Left ventricle myocardium superior (tissue), 1 donor: ENCODE measurements at regions not wholly inside any gene's neighbourhood (a gene's known extent, or its start where the extent isn't known, plus 50 kb on each side); places are given as distances from the start of the nearest gene placed in this dataset.

Experiments used
- ATAC-seq: fragments of 200-7000 bp; cut with Tn5 transposase; one replicate; pipeline ENCODE4 v1.9.1; 2020; ENCODE audit warnings: mild to moderate bottlenecking, moderate library complexity
- DNase-seq: peaks from one replicate; pipeline ENCODE4 v3.0.0-alpha.2; 2020
- intact Hi-C: fragments of 100-400 bp; cut with micrococcal nuclease; formaldehyde crosslinking; loops from one replicate; pipeline ENCODE4 v1.11.0; 2022
- donor health status: DM: no; HTN: yes; CAD: no; lungs with severe emphysema.

- ATAC-seq (no peak), DNase-seq (no peak)
- intact Hi-C loops = loop anchor here (10.0 kb wide), 1 partner anchor 55 kb away; no protein-coding TSS in a partner anchor
Measured at GRCh38 chr9:121550041-121550440, 50.4 kb upstream of the GGTA1 start.

- ATAC-seq (peak; percentile 67), DNase-seq (peak; percentile 88)
- intact Hi-C loops = loop anchor here (10.0 kb wide), 1 partner anchor 54 kb away; no protein-coding TSS in a partner anchor
Measured at GRCh38 chr9:121550569-121551512, 51.2 kb upstream of the GGTA1 start.

- no peak for ATAC-seq
- intact Hi-C loops = loop anchor here (10.0 kb wide), 1 partner anchor 53 kb away; no protein-coding TSS in a partner anchor
- no peak for DNase-seq
Measured at GRCh38 chr9:121551985-121552753, 52.5 kb upstream of the GGTA1 start.

GRCh38 chr9:121556082-121556481 is 56.4 kb upstream of the GGTA1 start:
- ATAC-seq = no peak
- intact Hi-C loops = loop anchor here (10.0 kb wide), 1 partner anchor 49 kb away; no protein-coding TSS in a partner anchor
- DNase-seq = no peak

GRCh38 chr9:121556580-121556979 is 56.9 kb upstream of the GGTA1 start:
- no peak for DNase-seq
- peak; percentile 64 for ATAC-seq
- intact Hi-C loops = loop anchor here (10.0 kb wide), 1 partner anchor 48 kb away; no protein-coding TSS in a partner anchor

GRCh38 chr9:121557581-121558447 is 58.2 kb upstream of the GGTA1 start:
- intact Hi-C loops = loop anchor here (10.0 kb wide), 1 partner anchor 47 kb away; no protein-coding TSS in a partner anchor
- peak; percentile 80 for ATAC-seq
- peak; percentile 68 for DNase-seq

GRCh38 chr9:121558473-121558872 is 58.8 kb upstream of the GGTA1 start:
- intact Hi-C loops = loop anchor here (10.0 kb wide), 1 partner anchor 46 kb away; no protein-coding TSS in a partner anchor
- ATAC-seq = no peak
- no peak for DNase-seq

- intact Hi-C loops = loop anchor here (10.0 kb wide), 1 partner anchor 46 kb away; no protein-coding TSS in a partner anchor
- DNase-seq = no peak
- no peak for ATAC-seq
Measured at GRCh38 chr9:121559183-121559582, 59.5 kb upstream of the GGTA1 start.

- DNase-seq (no peak), ATAC-seq (no peak)
- intact Hi-C loops = no loop called here
Measured at GRCh38 chr9:121560921-121561320, 61.3 kb upstream of the GGTA1 start.

GRCh38 chr9:121561385-121562222 is 62.0 kb upstream of the GGTA1 start:
- ATAC-seq = no peak
- intact Hi-C loops = no loop called here
- DNase-seq = no peak

- DNase-seq = no peak
- intact Hi-C loops = no loop called here
- ATAC-seq = no peak
Measured at GRCh38 chr9:121562301-121562700, 62.7 kb upstream of the GGTA1 start.

- DNase-seq (no peak), ATAC-seq (no peak)
- intact Hi-C loops = no loop called here
Measured at GRCh38 chr9:121563425-121563824, 63.8 kb upstream of the GGTA1 start.

- DNase-seq = no peak
- intact Hi-C loops = no loop called here
- no peak for ATAC-seq
Measured at GRCh38 chr9:121563881-121564460, 64.3 kb upstream of the GGTA1 start.

GRCh38 chr9:121564504-121565260 is 65.0 kb upstream of the GGTA1 start:
- ATAC-seq (no peak), DNase-seq (no peak)
- intact Hi-C loops = no loop called here

- ATAC-seq (peak; percentile 71), DNase-seq (peak; percentile 73)
- intact Hi-C loops = no loop called here
Measured at GRCh38 chr9:121566481-121567465, 67.1 kb upstream of the GGTA1 start.
